GM19240 (cell line): ENCODE measurements at regions not wholly inside any gene's neighbourhood (a gene's known extent, or its start where the extent isn't known, plus 50 kb on each side); places are given as distances from the start of the nearest gene placed in this dataset.

ENCODE experiments used
- DNase-seq: peaks from one replicate; pipeline ENCODE4 v3.0.0; 2011; ENCODE audit warnings: low spot score; ENCODE audit not compliant: insufficient read length

DNA sequence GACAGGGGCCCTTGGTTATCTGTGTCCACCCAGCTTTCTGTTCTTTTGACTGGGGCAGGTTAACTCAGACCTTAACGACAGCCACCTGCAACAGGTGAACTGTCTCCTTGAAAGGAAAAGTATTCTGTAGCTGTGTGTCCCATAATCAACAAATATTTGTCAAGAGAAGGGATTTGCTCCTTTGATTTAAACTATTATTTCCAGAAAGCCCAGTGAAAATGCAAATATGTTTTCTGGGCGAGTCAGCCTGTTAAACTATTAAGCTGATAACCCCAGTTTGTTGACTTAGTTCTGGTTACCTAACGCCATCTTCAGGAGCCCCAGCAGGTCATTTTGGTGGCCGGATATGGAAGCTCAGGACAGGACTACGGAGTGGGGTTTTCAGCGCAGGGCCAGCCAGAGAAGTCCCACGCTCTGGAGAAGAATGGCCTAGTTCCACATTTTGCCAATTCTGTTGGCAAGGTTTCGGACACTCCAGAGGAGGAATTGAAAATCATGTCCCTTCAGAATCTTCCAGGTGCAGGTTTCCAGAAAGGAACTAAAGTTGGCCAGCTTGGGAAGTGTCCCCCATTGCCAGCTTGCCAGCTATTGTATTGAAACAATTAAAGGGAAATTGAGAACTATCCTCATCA, 54.5 kb downstream of the ADRA2A start:
- DNase-seq = no peak

- no peak for DNase-seq
Measured at GRCh38 chr10:111137007-111137406, 60.2 kb downstream of the ADRA2A start.

GRCh38 chr10:111137587-111137986, 60.8 kb downstream of the ADRA2A start:
- DNase-seq = no peak

GRCh38 chr10:111138544-111138943, 61.7 kb downstream of the ADRA2A start:
- DNase-seq = no peak

DNA sequence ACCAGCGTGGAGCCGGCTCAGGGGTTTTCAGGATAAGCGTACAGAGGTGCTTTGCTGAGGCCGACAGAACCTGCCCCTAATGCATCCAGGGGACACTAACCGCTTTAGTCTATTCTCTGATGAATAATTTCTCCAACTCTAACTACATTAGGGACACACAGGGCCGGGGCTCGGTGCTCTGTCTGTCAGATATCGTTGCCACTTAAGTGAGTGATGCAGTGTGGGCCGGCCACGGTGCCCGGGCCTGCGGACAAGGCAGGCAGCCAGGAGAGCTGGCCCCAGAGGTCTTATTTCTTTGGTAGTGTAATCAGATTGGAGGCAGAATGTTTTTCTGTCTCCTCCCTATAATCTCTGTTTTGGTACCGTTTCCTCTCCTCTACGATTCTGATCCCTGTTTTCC, 62.7 kb downstream of the ADRA2A start:
- DNase-seq = no peak

GRCh38 chr10:111142092-111142768, 65.4 kb downstream of the ADRA2A start:
- no peak for DNase-seq

- DNase-seq = no peak
Measured at GRCh38 chr10:111146025-111146640, 69.3 kb downstream of the ADRA2A start.

DNA sequence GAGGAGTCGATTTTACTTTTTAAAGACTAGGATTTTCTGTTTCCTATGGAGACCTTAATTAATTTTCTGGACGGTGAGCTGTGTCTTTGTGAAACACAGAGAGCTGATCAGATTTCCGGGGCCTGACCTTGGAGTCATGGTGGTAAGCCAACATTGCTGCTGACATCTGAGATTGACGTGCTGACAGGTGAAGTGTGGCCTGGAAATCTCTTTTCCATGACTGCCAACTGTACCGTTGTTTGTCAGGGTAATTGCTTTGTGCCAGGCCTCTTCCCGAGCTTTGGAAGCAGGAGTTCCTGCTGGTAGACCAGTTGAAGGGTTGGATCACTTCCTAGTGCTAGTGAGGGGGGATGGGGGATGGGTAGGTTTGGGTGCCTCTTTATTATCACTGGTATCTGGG, 71.2 kb downstream of the ADRA2A start:
- DNase-seq = no peak

GRCh38 chr10:111148440-111148839, 71.6 kb downstream of the ADRA2A start:
- DNase-seq = no peak

- no peak for DNase-seq
Measured at GRCh38 chr10:111150691-111151090, 73.9 kb downstream of the ADRA2A start.

DNA sequence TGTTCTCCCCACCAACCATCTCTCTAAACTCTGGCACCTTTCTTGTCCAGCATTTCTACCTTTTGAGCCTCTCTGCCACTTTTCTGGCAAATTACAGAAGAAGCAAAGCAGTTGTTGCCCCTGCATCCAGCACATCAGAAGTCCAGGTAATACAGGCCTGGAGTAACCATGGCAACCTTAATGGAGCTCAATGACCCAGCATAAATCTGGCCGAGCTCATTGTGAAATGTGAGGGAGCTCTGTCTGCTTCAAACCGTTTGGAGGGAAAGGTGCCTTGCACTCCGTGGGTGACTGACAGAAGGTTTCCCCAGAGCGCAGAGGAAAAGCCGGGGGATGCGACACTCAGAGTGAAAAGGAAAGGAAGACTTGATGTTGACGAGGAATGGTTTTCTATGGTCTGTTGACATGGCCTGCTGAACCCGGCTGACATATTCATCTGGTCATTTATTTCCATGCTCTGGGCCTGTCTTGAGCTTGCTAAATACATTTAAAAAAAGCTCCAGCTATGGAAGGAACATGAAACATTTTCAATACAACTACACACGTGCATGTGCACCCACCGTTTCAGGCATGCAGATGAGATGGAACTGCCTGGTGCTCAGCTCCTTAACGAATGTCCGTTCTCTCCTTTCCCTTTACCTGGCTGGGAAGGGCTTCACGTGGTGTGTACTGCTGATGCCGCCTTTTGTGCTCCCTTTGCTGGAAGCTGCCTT, 74.9 kb downstream of the ADRA2A start:
- no peak for DNase-seq

GRCh38 chr10:111156754-111157153, 79.9 kb downstream of the ADRA2A start:
- DNase-seq = no peak

GRCh38 chr10:111158595-111158994, 81.8 kb downstream of the ADRA2A start:
- DNase-seq = no peak

- no peak for DNase-seq
Measured at GRCh38 chr10:111161109-111161874, 84.5 kb downstream of the ADRA2A start.

DNA sequence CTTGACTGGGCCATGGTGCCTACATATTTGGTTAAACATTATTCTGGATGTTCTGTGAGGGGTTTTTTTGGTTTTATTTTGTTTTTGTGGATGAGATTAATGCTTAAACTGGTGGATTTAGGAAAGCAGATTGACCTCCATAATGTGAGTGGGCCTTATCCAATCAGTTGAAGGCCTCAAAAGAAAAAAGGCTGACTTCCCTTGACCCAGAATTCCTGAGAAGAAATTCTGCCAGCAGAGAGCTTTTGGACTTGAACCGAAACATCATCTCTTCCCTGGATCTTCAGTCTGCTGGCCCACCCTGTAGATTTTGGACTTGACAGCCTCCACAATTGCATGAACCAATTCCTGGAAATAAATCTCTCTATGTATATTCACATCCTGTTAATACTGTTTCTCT, 94.4 kb downstream of the ADRA2A start:
- no peak for DNase-seq

DNA sequence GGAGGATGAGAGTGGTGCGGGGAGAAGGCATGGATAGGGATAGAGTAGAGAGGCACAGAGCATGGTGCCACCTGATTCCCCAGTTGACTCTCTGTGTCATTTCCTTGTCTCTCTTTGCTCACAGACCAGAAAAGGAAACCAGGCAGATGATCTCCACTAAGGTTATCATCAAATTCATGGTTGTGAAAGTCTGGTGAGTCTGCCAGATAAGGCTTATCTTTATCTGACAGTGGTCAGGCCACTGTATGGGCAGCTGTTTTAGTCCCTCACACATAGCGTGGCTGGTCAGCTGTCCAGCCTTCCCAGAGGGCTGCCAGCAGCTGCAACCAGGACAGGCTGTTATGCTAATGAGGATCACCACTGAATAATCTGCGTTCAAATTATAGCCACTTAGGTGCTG, 99.0 kb downstream of the ADRA2A start:
- no peak for DNase-seq

- no peak for DNase-seq
Measured at GRCh38 chr10:111177379-111177778, 100.5 kb downstream of the ADRA2A start.

DNA sequence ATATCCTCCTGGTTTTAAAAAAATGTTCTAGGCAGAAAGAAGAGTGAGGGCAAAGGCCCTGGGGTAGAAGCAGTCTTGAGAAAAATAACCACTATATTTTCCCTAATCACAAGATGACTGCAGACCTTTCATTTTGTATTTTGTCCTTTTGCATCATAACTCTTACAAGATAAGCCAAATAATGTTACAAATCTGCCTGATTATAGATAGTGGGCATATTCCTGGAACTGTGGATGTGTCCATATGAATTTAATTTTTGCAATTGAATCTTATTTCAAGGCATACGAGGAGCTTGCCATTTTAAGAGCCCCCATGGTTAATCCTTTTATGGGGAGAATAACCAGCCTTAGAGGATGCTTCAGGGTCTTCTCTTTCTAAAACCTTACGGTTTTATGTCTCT, 102.7 kb downstream of the ADRA2A start:
- no peak for DNase-seq

- DNase-seq = no peak
Measured at GRCh38 chr10:111186358-111186757, 109.5 kb downstream of the ADRA2A start.

- no peak for DNase-seq
Measured at GRCh38 chr10:111187096-111187495, 110.3 kb downstream of the ADRA2A start.

GRCh38 chr10:111199587-111199986, 122.8 kb downstream of the ADRA2A start:
- DNase-seq = no peak
